HL-60 (cell line): ENCODE measurements at regions not wholly inside any gene's neighbourhood (a gene's known extent, or its start where the extent isn't known, plus 50 kb on each side); places are given as distances from the start of the nearest gene placed in this dataset.

Source experiments
- SPI1 ChIP-seq: IDR thresholded peaks from 2 replicates; pipeline ENCODE4 v1.6.1; 2012; ENCODE audit warnings: low read depth, mild to moderate bottlenecking, borderline replicate concordance
- TF ChIP-seq, protein P1 (sequence below): IDR thresholded peaks from one replicate; pipeline ENCODE4 v1.5.1; 2011; ENCODE audit warnings: low read length, control low read depth, inconsistent platforms; ENCODE audit not compliant: insufficient read depth

GRCh38 chr13:99647596-99647985 is 146.3 kb downstream of the TM9SF2 start:
- TF ChIP-seq, protein P1, sequence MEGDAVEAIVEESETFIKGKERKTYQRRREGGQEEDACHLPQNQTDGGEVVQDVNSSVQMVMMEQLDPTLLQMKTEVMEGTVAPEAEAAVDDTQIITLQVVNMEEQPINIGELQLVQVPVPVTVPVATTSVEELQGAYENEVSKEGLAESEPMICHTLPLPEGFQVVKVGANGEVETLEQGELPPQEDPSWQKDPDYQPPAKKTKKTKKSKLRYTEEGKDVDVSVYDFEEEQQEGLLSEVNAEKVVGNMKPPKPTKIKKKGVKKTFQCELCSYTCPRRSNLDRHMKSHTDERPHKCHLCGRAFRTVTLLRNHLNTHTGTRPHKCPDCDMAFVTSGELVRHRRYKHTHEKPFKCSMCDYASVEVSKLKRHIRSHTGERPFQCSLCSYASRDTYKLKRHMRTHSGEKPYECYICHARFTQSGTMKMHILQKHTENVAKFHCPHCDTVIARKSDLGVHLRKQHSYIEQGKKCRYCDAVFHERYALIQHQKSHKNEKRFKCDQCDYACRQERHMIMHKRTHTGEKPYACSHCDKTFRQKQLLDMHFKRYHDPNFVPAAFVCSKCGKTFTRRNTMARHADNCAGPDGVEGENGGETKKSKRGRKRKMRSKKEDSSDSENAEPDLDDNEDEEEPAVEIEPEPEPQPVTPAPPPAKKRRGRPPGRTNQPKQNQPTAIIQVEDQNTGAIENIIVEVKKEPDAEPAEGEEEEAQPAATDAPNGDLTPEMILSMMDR = no peak
- TF ChIP-seq SPI1 = no peak
